Fibroblast of lung (primary cell): ENCODE measurements at regions not wholly inside any gene's neighbourhood (a gene's known extent, or its start where the extent isn't known, plus 50 kb on each side); places are given as distances from the start of the nearest gene placed in this dataset.

Experiments
- CTCF ChIP-seq, 2 donors: IDR thresholded peaks in 1 of 2; conservative IDR thresholded peaks in 1 of 2; 1 replicate in 1 of 2; 2 replicates in 1 of 2; pipeline ENCODE4 v1.5.1; 2011 to 2012; ENCODE audit warnings: low read length in 2 of 2, control low read depth in 1 of 2, inconsistent platforms in 1 of 2, low read depth in 1 of 2, mild to moderate bottlenecking in 1 of 2
- EZH2 ChIP-seq: IDR thresholded peaks from 2 replicates; pipeline ENCODE4 v1.5.1; 2012; ENCODE audit warnings: low read length, control low read depth, mild to moderate bottlenecking; ENCODE audit errors: missing control alignments

GRCh38 chr18:40108596-40108995 lies 1846.4 kb upstream of the PIK3C3 start:
- TF ChIP-seq CTCF (conservative IDR thresholded peaks at IDR 0.05 in 1 of 2, IDR thresholded peaks at IDR 0.05 in 1 of 2; ENCODE audit: low read depth in 1 of 2, low read length in 2 of 2), result no peak
- TF ChIP-seq EZH2, result no peak
